HepG2 (cell line): ENCODE measurements at regions not wholly inside any gene's neighbourhood (a gene's known extent, or its start where the extent isn't known, plus 50 kb on each side); places are given as distances from the start of the nearest gene placed in this dataset.

Source experiments
- ATF7 ChIP-seq, 2 experiments: fragments of 450-650 bp in 1 of 2; sonication (generic) in 1 of 2; formaldehyde crosslinking in 1 of 2; IDR thresholded peaks; 2 replicates each; pipeline versions ENCODE4 v1.4.0 to v1.6.1; 2016 to 2020; ENCODE audit warnings: antibody characterized with exemption in 1 of 2, mild to moderate bottlenecking in 1 of 2, missing genetic modification reagents in 1 of 2
- ISX ChIP-seq: sonication (generic); formaldehyde crosslinking; conservative IDR thresholded peaks from 2 replicates; pipeline ENCODE4 v1.5.0; 2020; ENCODE audit warnings: missing genetic modification reagents
- MYC ChIP-seq: sonication (generic); formaldehyde crosslinking; IDR thresholded peaks from 2 replicates; pipeline ENCODE4 v1.9.0; 2021; ENCODE audit warnings: missing genetic modification reagents, borderline replicate concordance
- PLRG1 ChIP-seq: fragments of 450-650 bp; conservative IDR thresholded peaks from 2 replicates; pipeline ENCODE4 v1.6.1; 2016
- POLR2A ChIP-seq, 2 experiments: IDR thresholded peaks; 2 replicates each; pipeline ENCODE4 v1.6.1; 2011; ENCODE audit warnings: low read depth in 2 of 2, low read length in 2 of 2, mild to moderate bottlenecking in 1 of 2, moderate library complexity in 1 of 2; ENCODE audit not compliant: insufficient read depth in 1 of 2
- RAD51 ChIP-seq: fragments of 450-650 bp; IDR thresholded peaks from 2 replicates; pipeline ENCODE4 v1.6.1; 2016; ENCODE audit warnings: borderline replicate concordance
- ZBTB38 ChIP-seq: sonication (generic); formaldehyde crosslinking; IDR thresholded peaks from 2 replicates; pipeline ENCODE4 v1.5.1; 2020; ENCODE audit warnings: mild to moderate bottlenecking, missing genetic modification reagents
- ZBTB8A ChIP-seq: sonication (generic); formaldehyde crosslinking; IDR thresholded peaks from 2 replicates; pipeline ENCODE4 v1.4.0; 2020; ENCODE audit warnings: mild to moderate bottlenecking, low read depth, missing genetic modification reagents, borderline replicate concordance
- ZFY ChIP-seq: sonication (generic); formaldehyde crosslinking; IDR thresholded peaks from 2 replicates; pipeline ENCODE4 v1.4.0; 2020; ENCODE audit warnings: missing genetic modification reagents
- ZNF138 ChIP-seq: sonication (generic); formaldehyde crosslinking; IDR thresholded peaks from 2 replicates; pipeline ENCODE4 v1.5.0; 2020; ENCODE audit warnings: mild to moderate bottlenecking, low read depth, missing genetic modification reagents
- TF ChIP-seq, protein P1 (sequence below): sonication (generic); formaldehyde crosslinking; IDR thresholded peaks from 2 replicates; pipeline ENCODE4 v1.8.1; 2023; ENCODE audit warnings: mild to moderate bottlenecking, inconsistent platforms, moderate library complexity, missing genetic modification reagents, borderline replicate concordance
- TF ChIP-seq, protein P2 (sequence below): sonication (generic); formaldehyde crosslinking; IDR thresholded peaks from 2 replicates; pipeline ENCODE4 v1.4.0; 2020; ENCODE audit warnings: mild to moderate bottlenecking, missing genetic modification reagents
- TF ChIP-seq, protein P3 (sequence below), 2 experiments: sonication (generic) in 1 of 2; formaldehyde crosslinking in 1 of 2; IDR thresholded peaks; 2 replicates each; pipeline versions ENCODE4 v1.5.1 to v1.6.1; 2011 to 2020; ENCODE audit warnings: borderline replicate concordance in 1 of 2, low read depth in 1 of 2, low read length in 1 of 2, mild to moderate bottlenecking in 1 of 2, missing genetic modification reagents in 1 of 2, moderate library complexity in 1 of 2

GRCh38 chr12:20003252-20003651 lies 365.1 kb upstream of the PDE3A start:
- TF ChIP-seq MYC (CRISPR knock-in tag) (no peak), ATF7 (IDR thresholded peaks at IDR 0.05) (no peak), ATF7 (CRISPR knock-in tag; IDR thresholded peaks at IDR 0.05) (no peak), ZFY (CRISPR knock-in tag) (no peak), ISX (CRISPR knock-in tag) (no peak), RAD51 (no peak), ZBTB38 (CRISPR knock-in tag) (no peak), POLR2A (IDR thresholded peaks at IDR 0.05; ENCODE audit: insufficient read depth in 1 of 2, low read depth in 2 of 2, low read length in 2 of 2) (no peak), ZBTB8A (CRISPR knock-in tag) (no peak), PLRG1 (no peak), ZNF138 (CRISPR knock-in tag) (no peak)
- TF ChIP-seq, protein P1, sequence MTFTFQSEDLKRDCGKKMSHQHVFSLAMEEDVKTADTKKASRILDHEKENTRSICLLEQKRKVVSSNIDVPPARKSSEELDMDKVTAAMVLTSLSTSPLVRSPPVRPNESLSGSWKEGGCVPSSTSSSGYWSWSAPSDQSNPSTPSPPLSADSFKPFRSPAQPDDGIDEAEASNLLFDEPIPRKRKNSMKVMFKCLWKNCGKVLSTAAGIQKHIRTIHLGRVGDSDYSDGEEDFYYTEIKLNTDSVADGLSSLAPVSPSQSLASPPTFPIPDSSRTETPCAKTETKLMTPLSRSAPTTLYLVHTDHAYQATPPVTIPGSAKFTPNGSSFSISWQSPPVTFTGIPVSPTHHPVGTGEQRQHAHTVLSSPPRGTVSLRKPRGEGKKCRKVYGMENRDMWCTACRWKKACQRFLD (CRISPR knock-in tag): no peak
- TF ChIP-seq, protein P2, sequence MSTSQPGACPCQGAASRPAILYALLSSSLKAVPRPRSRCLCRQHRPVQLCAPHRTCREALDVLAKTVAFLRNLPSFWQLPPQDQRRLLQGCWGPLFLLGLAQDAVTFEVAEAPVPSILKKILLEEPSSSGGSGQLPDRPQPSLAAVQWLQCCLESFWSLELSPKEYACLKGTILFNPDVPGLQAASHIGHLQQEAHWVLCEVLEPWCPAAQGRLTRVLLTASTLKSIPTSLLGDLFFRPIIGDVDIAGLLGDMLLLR (CRISPR knock-in tag): no peak
- TF ChIP-seq, protein P3, sequence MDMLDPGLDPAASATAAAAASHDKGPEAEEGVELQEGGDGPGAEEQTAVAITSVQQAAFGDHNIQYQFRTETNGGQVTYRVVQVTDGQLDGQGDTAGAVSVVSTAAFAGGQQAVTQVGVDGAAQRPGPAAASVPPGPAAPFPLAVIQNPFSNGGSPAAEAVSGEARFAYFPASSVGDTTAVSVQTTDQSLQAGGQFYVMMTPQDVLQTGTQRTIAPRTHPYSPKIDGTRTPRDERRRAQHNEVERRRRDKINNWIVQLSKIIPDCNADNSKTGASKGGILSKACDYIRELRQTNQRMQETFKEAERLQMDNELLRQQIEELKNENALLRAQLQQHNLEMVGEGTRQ (IDR thresholded peaks at IDR 0.05; ENCODE audit: low read depth, low read length): no peak
- TF ChIP-seq, protein P3 (CRISPR knock-in tag; IDR thresholded peaks at IDR 0.05; ENCODE audit: borderline replicate concordance): no peak
